ENCODE measurements at regions not wholly inside any gene's neighbourhood (a gene's known extent, or its start where the extent isn't known, plus 50 kb on each side); places are given as distances from the start of the nearest gene placed in this dataset.

- DNase-seq (ENCODE audit: low read depth) = no peak
These were observed 57.2 kb upstream of the HS3ST1 start for GRCh38 chr4:11485926-11486325.

GRCh38 chr4:11484531-11484930 is 55.8 kb upstream of the HS3ST1 start:
- DNase-seq (ENCODE audit: low read depth) = no peak

- no peak for DNase-seq (ENCODE audit: low read depth)
These were observed 54.4 kb upstream of the HS3ST1 start for GRCh38 chr4:11483046-11483445.

GRCh38 chr4:11480683-11481082 is 52.0 kb upstream of the HS3ST1 start:
- DNase-seq (ENCODE audit: low read depth) = no peak

Measured in activated T-cell treated with anti-CD3 and anti-CD28 coated beads for 1 hour (primary cell).